ENCODE measurements at regions not wholly inside any gene's neighbourhood (a gene's known extent, or its start where the extent isn't known, plus 50 kb on each side); places are given as distances from the start of the nearest gene placed in this dataset.
A peak's percentile ranks its signal among the peaks of the same experiment; 100 is the strongest.

GRCh38 chr5:164573397-164573796, 1068.0 kb downstream of the MAT2B start:
- no peak for TF ChIP-seq CTCF (IDR thresholded peaks at IDR 0.05; ENCODE audit: control insufficient read depth, extremely low read depth, insufficient read depth)
- no peak overlapping the region for H3K4me3 ChIP-seq (ENCODE audit: low read depth, low read length)
- DNase-seq (ENCODE audit: low read depth) = no peak

GRCh38 chr5:164577201-164577600, 1071.8 kb downstream of the MAT2B start:
- DNase-seq (ENCODE audit: low read depth) = no peak
- TF ChIP-seq CTCF (IDR thresholded peaks at IDR 0.05; ENCODE audit: control insufficient read depth, extremely low read depth, insufficient read depth) = no peak

GRCh38 chr5:164577742-164578141, 1072.3 kb downstream of the MAT2B start:
- H3K4me3 ChIP-seq (ENCODE audit: low read depth, low read length) = no peak overlapping the region
- DNase-seq (ENCODE audit: low read depth) = no peak
- no peak for TF ChIP-seq CTCF (IDR thresholded peaks at IDR 0.05; ENCODE audit: control insufficient read depth, extremely low read depth, insufficient read depth)

More at GRCh38 chr5:164577201-164577600, 1071.8 kb downstream of the MAT2B start:
- no peak overlapping the region for H3K4me3 ChIP-seq (ENCODE audit: low read depth, low read length)

- H3K4me3 ChIP-seq (ENCODE audit: low read depth, low read length) = no peak overlapping the region
- TF ChIP-seq CTCF (IDR thresholded peaks at IDR 0.05; ENCODE audit: control insufficient read depth, extremely low read depth, insufficient read depth) = no peak
- no peak for DNase-seq (ENCODE audit: low read depth)
Observed at GRCh38 chr5:164578401-164578800, 1073.0 kb downstream of the MAT2B start.

GRCh38 chr5:164578911-164579310, 1073.5 kb downstream of the MAT2B start:
- DNase-seq (ENCODE audit: low read depth) = no peak
- H3K4me3 ChIP-seq (ENCODE audit: low read depth, low read length) = no peak overlapping the region
- TF ChIP-seq CTCF (IDR thresholded peaks at IDR 0.05; ENCODE audit: control insufficient read depth, extremely low read depth, insufficient read depth) = no peak

- TF ChIP-seq CTCF (IDR thresholded peaks at IDR 0.05; ENCODE audit: control insufficient read depth, extremely low read depth, insufficient read depth) = no peak
- peak; percentile 8 for DNase-seq (ENCODE audit: low read depth)
- no peak overlapping the region for H3K4me3 ChIP-seq (ENCODE audit: low read depth, low read length)
Observed at GRCh38 chr5:164580155-164580554, 1074.7 kb downstream of the MAT2B start.

GRCh38 chr5:164581889-164582288, 1076.5 kb downstream of the MAT2B start:
- TF ChIP-seq CTCF (IDR thresholded peaks at IDR 0.05; ENCODE audit: control insufficient read depth, extremely low read depth, insufficient read depth) = no peak
- no peak overlapping the region for H3K4me3 ChIP-seq (ENCODE audit: low read depth, low read length)

More at GRCh38 chr5:164581889-164582288, 1076.5 kb downstream of the MAT2B start:
- DNase-seq (ENCODE audit: low read depth) = no peak

Measured in LNCaP clone FGC (cell line).